Parathyroid adenoma (tissue), 2 donors: ENCODE measurements at regions not wholly inside any gene's neighbourhood (a gene's known extent, or its start where the extent isn't known, plus 50 kb on each side); places are given as distances from the start of the nearest gene placed in this dataset.

Experiments used
- H2AFZ ChIP-seq: fragments of 300-600 bp; sonication (generic); one replicate; pipeline ENCODE4 v1.7.0; 2017; ENCODE audit warnings: antibody characterized with exemption, mild to moderate bottlenecking
- H3K27ac ChIP-seq: fragments of 300-600 bp; sonication (generic); one replicate; pipeline ENCODE4 v1.7.0; 2017
- H3K27me3 ChIP-seq: fragments of 300-600 bp; sonication (generic); one replicate; pipeline ENCODE4 v1.7.0; 2017; ENCODE audit warnings: low read length; ENCODE audit not compliant: control insufficient read depth, insufficient read depth
- H3K36me3 ChIP-seq: fragments of 300-600 bp; sonication (generic); one replicate; pipeline ENCODE4 v1.7.0; 2017; ENCODE audit warnings: low read length; ENCODE audit not compliant: control insufficient read depth, insufficient read depth
- H3K4me1 ChIP-seq: fragments of 300-600 bp; sonication (generic); one replicate; pipeline ENCODE4 v1.7.0; 2017; ENCODE audit warnings: control low read depth
- H3K4me2 ChIP-seq: fragments of 300-600 bp; sonication (generic); one replicate; pipeline ENCODE4 v1.7.0; 2017; ENCODE audit warnings: low read length
- H3K4me3 ChIP-seq: fragments of 300-600 bp; sonication (generic); one replicate; pipeline ENCODE4 v1.7.0; 2017; ENCODE audit warnings: low read depth, low read length
- H3K79me2 ChIP-seq: fragments of 300-600 bp; sonication (generic); one replicate; pipeline ENCODE4 v1.7.0; 2017; ENCODE audit warnings: control low read depth
- H3K9ac ChIP-seq: fragments of 300-600 bp; sonication (generic); one replicate; pipeline ENCODE4 v1.7.0; 2017; ENCODE audit warnings: mild to moderate bottlenecking
- H3K9me3 ChIP-seq: fragments of 300-600 bp; sonication (generic); one replicate; pipeline ENCODE4 v1.7.0; 2017; ENCODE audit warnings: low read length; ENCODE audit not compliant: control insufficient read depth
- CTCF ChIP-seq: fragments of 300-600 bp; sonication (generic); IDR thresholded peaks from one replicate; pipeline ENCODE4 v1.7.0; 2017; ENCODE audit warnings: antibody characterized with exemption, mild to moderate bottlenecking
- donor health status: primary hyperparathyroidism.

GRCh38 chr7:118583641-118584040 is 359.1 kb downstream of the ANKRD7 start:
- Histone ChIP-seq H3K4me2 (no peak overlapping the region), H3K4me3 (no peak overlapping the region), H3K9ac (no peak overlapping the region), H3K27ac (no peak overlapping the region), H3K79me2 (no peaks in the 10 kb centered on the region), H3K36me3 (no peaks in the 10 kb centered on the region), H2AFZ (no peak overlapping the region), H3K9me3 (no peaks in the 10 kb centered on the region), H3K4me1 (no peaks in the 10 kb centered on the region), H3K27me3 (no peaks in the 10 kb centered on the region)
- TF ChIP-seq CTCF, result no peak

GRCh38 chr7:118586248-118586647 is 361.7 kb downstream of the ANKRD7 start:
- Histone ChIP-seq H3K9me3 (no peaks in the 10 kb centered on the region), H3K4me1 (no peaks in the 10 kb centered on the region), H3K27ac (no peak overlapping the region), H3K9ac (no peak overlapping the region), H3K79me2 (no peaks in the 10 kb centered on the region), H3K4me2 (no peak overlapping the region), H3K4me3 (no peak overlapping the region), H3K27me3 (no peaks in the 10 kb centered on the region), H2AFZ (no peak overlapping the region), H3K36me3 (no peaks in the 10 kb centered on the region)
- TF ChIP-seq CTCF, result no peak

GRCh38 chr7:118590107-118590506 is 365.6 kb downstream of the ANKRD7 start:
- TF ChIP-seq CTCF, result no peak

GRCh38 chr7:118602090-118602489 is 377.6 kb downstream of the ANKRD7 start:
- no peak for TF ChIP-seq CTCF
- Histone ChIP-seq H3K9ac (no peak overlapping the region), H3K9me3 (no peaks in the 10 kb centered on the region), H3K79me2 (no peaks in the 10 kb centered on the region), H3K4me1 (no peaks in the 10 kb centered on the region), H2AFZ (no peak overlapping the region), H3K27ac (no peak overlapping the region), H3K36me3 (no peaks in the 10 kb centered on the region), H3K4me3 (no peak overlapping the region), H3K27me3 (no peaks in the 10 kb centered on the region), H3K4me2 (no peak overlapping the region)

More at GRCh38 chr7:118590107-118590506, 365.6 kb downstream of the ANKRD7 start:
- Histone ChIP-seq H3K79me2 (no peaks in the 10 kb centered on the region), H3K4me2 (no peak overlapping the region), H3K36me3 (no peaks in the 10 kb centered on the region), H3K27me3 (no peaks in the 10 kb centered on the region), H3K9me3 (no peaks in the 10 kb centered on the region), H2AFZ (no peak overlapping the region), H3K9ac (no peak overlapping the region), H3K4me1 (no peaks in the 10 kb centered on the region), H3K4me3 (no peak overlapping the region), H3K27ac (no peak overlapping the region)

- Histone ChIP-seq H3K4me2 (no peak overlapping the region), H3K36me3 (no peaks in the 10 kb centered on the region), H2AFZ (no peak overlapping the region), H3K9ac (no peak overlapping the region), H3K27me3 (no peaks in the 10 kb centered on the region), H3K4me3 (no peak overlapping the region), H3K4me1 (no peaks in the 10 kb centered on the region), H3K9me3 (no peaks in the 10 kb centered on the region), H3K27ac (no peak overlapping the region), H3K79me2 (no peaks in the 10 kb centered on the region)
- TF ChIP-seq CTCF, result no peak
These were observed 382.1 kb downstream of the ANKRD7 start for GRCh38 chr7:118606602-118607001.
